ENCODE measurements at regions not wholly inside any gene's neighbourhood (a gene's known extent, or its start where the extent isn't known, plus 50 kb on each side); places are given as distances from the start of the nearest gene placed in this dataset.

DNA sequence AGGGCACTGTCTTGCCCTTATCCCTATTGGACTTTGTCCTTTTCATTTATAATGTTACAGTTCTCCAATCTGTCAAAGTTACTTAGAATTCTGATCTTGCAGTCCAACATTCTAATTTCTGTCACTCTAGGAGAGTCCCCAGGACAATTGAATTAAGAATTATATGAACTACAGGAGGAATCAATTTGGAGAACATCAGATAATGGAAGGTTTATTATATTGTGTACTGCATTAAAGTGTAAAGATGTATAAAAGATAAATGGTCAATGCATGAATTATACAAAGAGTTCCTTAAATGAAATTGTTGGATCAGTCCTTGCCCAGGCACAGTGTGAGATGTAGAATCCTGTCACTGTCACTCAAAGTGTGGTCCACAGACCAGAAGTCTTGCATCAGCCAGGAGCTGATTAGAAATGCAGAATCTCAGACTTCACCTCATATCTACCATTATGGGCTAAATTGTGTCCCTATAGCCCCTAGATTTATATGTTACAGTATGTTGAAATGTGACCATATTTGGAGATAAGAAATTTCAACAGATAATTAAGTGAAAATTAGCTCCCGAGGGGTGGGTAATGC lies 145.5 kb downstream of the BTBD3 start:
- no peaks in the 10 kb centered on the region for H3K36me3 Mint-ChIP-seq (ENCODE audit: insufficient read depth)
- H3K27me3 Mint-ChIP-seq = no peaks in the 10 kb centered on the region
- ATAC-seq (replicated peaks) (no peak), DNase-seq (no peak)
- H3K4me1 Mint-ChIP-seq (ENCODE audit: low read depth in 2 of 2) = no peaks in the 10 kb centered on the region
- no peak overlapping the region for H3K27ac Mint-ChIP-seq
- no peak overlapping the region for H3K4me3 Mint-ChIP-seq
- H3K9me3 Mint-ChIP-seq = peaks cover 13 to 28% of the 10 kb centered on the region in 2 donors

DNA sequence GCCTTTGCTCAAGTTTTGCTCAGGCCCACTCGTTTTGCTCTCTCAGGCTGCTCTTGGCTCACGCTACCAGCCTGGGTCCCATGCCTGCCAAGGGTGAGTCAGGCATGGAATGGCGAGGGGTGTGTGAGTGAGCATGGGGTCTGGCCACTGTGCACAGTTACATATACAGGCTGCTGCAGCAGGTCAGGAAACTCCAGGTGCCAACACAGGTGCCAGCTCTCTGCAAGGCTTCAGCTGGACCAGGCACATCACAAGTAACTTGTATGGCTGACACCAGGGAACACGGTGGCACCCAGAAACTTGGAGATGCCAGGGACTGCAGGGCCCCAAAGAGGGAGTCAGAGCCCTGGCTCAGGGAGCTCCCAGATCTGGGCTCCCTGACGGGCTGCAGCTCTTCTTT lies 146.8 kb downstream of the BTBD3 start:
- no peaks in the 10 kb centered on the region for H3K36me3 Mint-ChIP-seq (ENCODE audit: insufficient read depth)
- H3K9me3 Mint-ChIP-seq = peaks cover 13 to 18% of the 10 kb centered on the region in 2 donors
- DNase-seq = no peak
- no peak overlapping the region for H3K27ac Mint-ChIP-seq
- no peaks in the 10 kb centered on the region for H3K27me3 Mint-ChIP-seq
- no peak overlapping the region for H3K4me3 Mint-ChIP-seq
- ATAC-seq (replicated peaks) = no peak
- H3K4me1 Mint-ChIP-seq (ENCODE audit: low read depth in 2 of 2) = no peaks in the 10 kb centered on the region

DNA sequence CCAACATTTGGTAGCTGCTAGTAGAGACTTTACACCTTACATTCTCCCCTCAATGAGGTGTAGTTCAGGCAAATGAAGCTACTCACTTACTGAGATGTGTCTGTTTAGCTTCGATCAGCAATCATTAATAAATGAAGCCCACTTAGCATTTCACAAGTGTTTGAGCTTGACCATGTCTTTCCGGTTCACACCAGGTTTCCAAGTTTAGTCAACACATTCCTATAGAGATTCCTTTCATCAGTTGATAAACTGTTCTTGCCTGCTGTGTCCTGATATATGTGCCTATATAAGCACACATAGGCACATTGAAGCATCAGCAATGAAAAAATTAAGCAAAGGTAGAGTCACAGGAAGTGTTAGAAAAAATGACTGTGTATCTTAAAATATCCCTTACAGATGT lies 150.0 kb downstream of the BTBD3 start:
- H3K4me1 Mint-ChIP-seq (ENCODE audit: low read depth in 2 of 2) = no peaks in the 10 kb centered on the region
- DNase-seq (no peak), ATAC-seq (replicated peaks) (no peak)
- H3K27me3 Mint-ChIP-seq = no peaks in the 10 kb centered on the region
- H3K36me3 Mint-ChIP-seq (ENCODE audit: insufficient read depth) = no peaks in the 10 kb centered on the region
- H3K4me3 Mint-ChIP-seq = no peak overlapping the region
- no peak overlapping the region for H3K27ac Mint-ChIP-seq
- peaks cover 5 to 9% of the 10 kb centered on the region in 2 donors for H3K9me3 Mint-ChIP-seq

DNA sequence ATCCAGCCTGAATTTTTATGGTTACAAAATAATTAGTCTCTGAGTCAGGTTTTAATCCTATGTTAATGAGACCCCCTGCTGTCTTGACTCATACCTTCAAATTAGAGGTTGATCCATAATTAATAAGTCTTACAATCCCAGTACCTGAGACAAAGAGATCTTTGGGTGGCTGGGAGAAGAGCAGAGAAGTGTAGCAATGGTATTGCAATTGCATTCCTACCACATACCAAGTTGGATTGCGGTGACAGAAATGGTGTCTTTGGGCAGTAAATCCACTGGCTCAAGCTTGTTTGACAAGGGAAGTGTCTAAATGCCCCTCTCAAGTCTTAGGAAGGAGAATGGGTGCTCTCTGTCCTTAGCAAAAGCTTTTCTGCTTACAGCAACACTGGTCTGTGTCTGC lies 150.4 kb downstream of the BTBD3 start:
- Mint-ChIP-seq H3K9me3 (peaks cover 8 to 13% of the 10 kb centered on the region in 2 donors), H3K4me3 (no peak overlapping the region), H3K4me1 (ENCODE audit: low read depth in 2 of 2) (no peaks in the 10 kb centered on the region), H3K27ac (no peak overlapping the region), H3K27me3 (no peaks in the 10 kb centered on the region), H3K36me3 (ENCODE audit: insufficient read depth) (no peaks in the 10 kb centered on the region)
- ATAC-seq (replicated peaks) (no peak), DNase-seq (no peak)

DNA sequence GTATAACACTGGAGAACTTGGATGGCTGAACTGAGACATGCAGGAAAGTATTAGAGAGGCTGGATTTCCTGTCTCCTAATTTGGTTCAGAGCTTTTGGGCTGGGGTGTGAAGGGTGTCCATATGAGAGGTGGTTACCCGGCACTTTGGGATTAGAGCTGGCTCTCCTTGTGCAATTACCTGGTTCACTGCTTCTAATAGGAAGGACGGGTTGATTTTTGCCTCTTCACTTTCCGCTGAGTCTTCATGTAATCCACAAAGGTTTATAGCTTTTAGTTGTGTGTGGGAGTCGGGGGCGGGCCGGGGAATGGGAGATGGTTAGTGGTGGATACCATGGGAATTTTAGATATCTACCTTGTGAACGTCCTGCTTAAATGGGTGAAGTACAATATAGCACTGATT lies 151.5 kb downstream of the BTBD3 start:
- Mint-ChIP-seq H3K36me3 (ENCODE audit: insufficient read depth) (no peaks in the 10 kb centered on the region), H3K27ac (no peak overlapping the region), H3K9me3 (peaks cover 9 to 13% of the 10 kb centered on the region in 2 donors), H3K4me1 (ENCODE audit: low read depth in 2 of 2) (no peaks in the 10 kb centered on the region), H3K4me3 (no peak overlapping the region), H3K27me3 (no peaks in the 10 kb centered on the region)
- ATAC-seq (replicated peaks) = no peak
- no peak for DNase-seq

- Mint-ChIP-seq H3K4me3 (no peak overlapping the region), H3K36me3 (ENCODE audit: insufficient read depth) (peaks cover 4% of the 10 kb centered on the region), H3K27ac (no peak overlapping the region), H3K9me3 (peaks cover 9 to 13% of the 10 kb centered on the region in 2 donors), H3K4me1 (ENCODE audit: low read depth in 2 of 2) (no peaks in the 10 kb centered on the region), H3K27me3 (no peaks in the 10 kb centered on the region)
- DNase-seq = no peak
- no peak for ATAC-seq (replicated peaks)
These were observed 154.7 kb downstream of the BTBD3 start for GRCh38 chr20:12072221-12072953.

- no peaks in the 10 kb centered on the region for H3K27me3 Mint-ChIP-seq
- H3K36me3 Mint-ChIP-seq (ENCODE audit: insufficient read depth) = peaks cover 4% of the 10 kb centered on the region
- ATAC-seq (replicated peaks) (no peak), DNase-seq (no peak)
- H3K4me1 Mint-ChIP-seq (ENCODE audit: low read depth in 2 of 2) = no peaks in the 10 kb centered on the region
- H3K27ac Mint-ChIP-seq = no peak overlapping the region
- H3K4me3 Mint-ChIP-seq = no peak overlapping the region
- H3K9me3 Mint-ChIP-seq = peaks cover 9 to 13% of the 10 kb centered on the region in 2 donors
These were observed 155.2 kb downstream of the BTBD3 start for GRCh38 chr20:12072954-12073264.

DNA sequence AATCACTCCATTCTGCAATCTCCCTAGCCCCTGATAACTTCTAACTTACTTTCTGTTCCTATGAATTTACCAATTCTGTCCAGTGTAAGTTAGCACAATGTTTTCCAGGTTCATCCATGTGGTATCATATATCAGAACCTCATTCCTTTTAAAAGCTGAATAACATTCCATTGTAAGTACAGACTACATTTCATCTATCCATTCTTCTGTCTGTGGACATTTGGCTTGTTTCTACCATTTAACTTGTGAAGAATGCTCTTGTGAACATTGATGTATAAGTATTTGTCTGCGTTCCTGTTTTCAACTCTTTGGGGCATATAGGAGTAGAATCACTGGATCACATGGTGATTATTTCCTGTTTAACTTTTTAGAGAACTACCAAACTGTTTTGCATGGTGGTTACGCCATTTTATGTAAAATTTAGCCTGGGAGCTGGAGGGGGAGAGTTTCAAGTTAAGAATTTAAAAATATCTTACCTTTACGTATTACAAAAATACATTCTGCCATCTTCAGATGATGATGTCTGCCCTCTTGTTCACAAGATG lies 156.5 kb downstream of the BTBD3 start:
- no peaks in the 10 kb centered on the region for H3K27me3 Mint-ChIP-seq
- no peak overlapping the region for H3K4me3 Mint-ChIP-seq
- peaks cover 4% of the 10 kb centered on the region for H3K36me3 Mint-ChIP-seq (ENCODE audit: insufficient read depth)
- DNase-seq (no peak), ATAC-seq (replicated peaks) (no peak)
- H3K27ac Mint-ChIP-seq = no peak overlapping the region
- H3K4me1 Mint-ChIP-seq (ENCODE audit: low read depth in 2 of 2) = no peaks in the 10 kb centered on the region
- peaks cover 9 to 15% of the 10 kb centered on the region in 2 donors for H3K9me3 Mint-ChIP-seq

DNA sequence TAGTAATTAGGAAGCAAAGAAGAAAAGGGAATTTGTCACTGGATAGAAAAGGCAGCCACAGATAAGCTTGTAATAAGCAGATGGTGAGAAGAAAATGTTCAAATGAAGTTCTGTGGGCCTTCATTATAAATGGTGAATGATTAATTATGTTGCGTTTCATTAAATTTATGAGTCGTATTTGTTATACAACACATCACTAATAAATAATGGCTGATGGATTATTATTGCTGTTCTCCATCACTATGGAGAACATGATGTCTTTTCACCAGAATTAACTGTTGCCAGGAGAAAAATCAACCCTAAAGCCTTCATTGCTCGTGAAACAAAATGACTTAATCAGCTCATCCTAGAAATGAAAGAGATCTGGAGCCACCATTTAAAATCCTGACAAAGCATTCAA lies 158.5 kb downstream of the BTBD3 start:
- Mint-ChIP-seq H3K27ac (no peak overlapping the region), H3K9me3 (peaks cover 9 to 17% of the 10 kb centered on the region in 2 donors), H3K4me1 (ENCODE audit: low read depth in 2 of 2) (no peaks in the 10 kb centered on the region), H3K36me3 (ENCODE audit: insufficient read depth) (peaks cover 4% of the 10 kb centered on the region), H3K4me3 (no peak overlapping the region), H3K27me3 (no peaks in the 10 kb centered on the region)
- ATAC-seq (replicated peaks) (no peak), DNase-seq (no peak)

DNA sequence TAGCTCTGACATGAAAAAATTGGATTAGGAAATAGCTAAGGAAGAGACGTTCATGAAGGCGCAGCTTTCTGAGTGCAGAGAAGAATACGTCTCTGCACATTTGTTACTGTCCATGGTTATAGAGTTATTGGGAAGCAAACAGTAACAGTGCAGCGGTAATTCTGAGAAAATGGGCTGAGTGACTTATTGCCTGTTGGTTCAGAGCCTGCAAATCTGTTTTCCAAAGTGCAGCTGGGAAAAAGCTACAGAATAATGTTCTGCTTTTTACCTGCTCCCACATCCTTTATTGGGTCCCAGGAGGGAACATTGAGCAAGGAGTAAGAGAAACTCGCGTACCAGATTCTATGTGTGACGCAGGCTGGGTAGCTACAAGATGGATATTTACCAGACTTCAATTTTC lies 160.2 kb downstream of the BTBD3 start:
- no peak overlapping the region for H3K4me3 Mint-ChIP-seq
- no peaks in the 10 kb centered on the region for H3K27me3 Mint-ChIP-seq
- H3K27ac Mint-ChIP-seq = no peak overlapping the region
- DNase-seq (no peak), ATAC-seq (replicated peaks) (no peak)
- peaks cover 4% of the 10 kb centered on the region for H3K36me3 Mint-ChIP-seq (ENCODE audit: insufficient read depth)
- H3K4me1 Mint-ChIP-seq (ENCODE audit: low read depth in 2 of 2) = no peaks in the 10 kb centered on the region
- peaks cover 5 to 29% of the 10 kb centered on the region in 2 donors for H3K9me3 Mint-ChIP-seq

- no peaks in the 10 kb centered on the region for H3K27me3 Mint-ChIP-seq
- H3K4me3 Mint-ChIP-seq = no peak overlapping the region
- peaks cover 1 to 26% of the 10 kb centered on the region in 2 donors for H3K9me3 Mint-ChIP-seq
- H3K27ac Mint-ChIP-seq = no peak overlapping the region
- H3K36me3 Mint-ChIP-seq (ENCODE audit: insufficient read depth) = peaks cover 4% of the 10 kb centered on the region
- DNase-seq (no peak), ATAC-seq (replicated peaks) (no peak)
- no peaks in the 10 kb centered on the region for H3K4me1 Mint-ChIP-seq (ENCODE audit: low read depth in 2 of 2)
These were observed 161.8 kb downstream of the BTBD3 start for GRCh38 chr20:12079490-12079889.

- Mint-ChIP-seq H3K9me3 (peaks cover 3 to 26% of the 10 kb centered on the region in 2 donors), H3K27me3 (no peaks in the 10 kb centered on the region), H3K4me3 (no peak overlapping the region), H3K36me3 (ENCODE audit: insufficient read depth) (no peaks in the 10 kb centered on the region), H3K27ac (no peak overlapping the region), H3K4me1 (ENCODE audit: low read depth in 2 of 2) (no peaks in the 10 kb centered on the region)
- DNase-seq = no peak
- no peak for ATAC-seq (replicated peaks)
These were observed 165.6 kb downstream of the BTBD3 start for GRCh38 chr20:12083269-12083668.

GRCh38 chr20:12084482-12084881 lies 166.8 kb downstream of the BTBD3 start:
- ATAC-seq (replicated peaks) (no peak), DNase-seq (no peak)
- no peaks in the 10 kb centered on the region for H3K36me3 Mint-ChIP-seq (ENCODE audit: insufficient read depth)
- H3K27me3 Mint-ChIP-seq = no peaks in the 10 kb centered on the region
- H3K4me3 Mint-ChIP-seq = no peak overlapping the region
- peaks cover 7 to 22% of the 10 kb centered on the region in 2 donors for H3K9me3 Mint-ChIP-seq
- H3K4me1 Mint-ChIP-seq (ENCODE audit: low read depth in 2 of 2) = no peaks in the 10 kb centered on the region
- H3K27ac Mint-ChIP-seq = no peak overlapping the region

DNA sequence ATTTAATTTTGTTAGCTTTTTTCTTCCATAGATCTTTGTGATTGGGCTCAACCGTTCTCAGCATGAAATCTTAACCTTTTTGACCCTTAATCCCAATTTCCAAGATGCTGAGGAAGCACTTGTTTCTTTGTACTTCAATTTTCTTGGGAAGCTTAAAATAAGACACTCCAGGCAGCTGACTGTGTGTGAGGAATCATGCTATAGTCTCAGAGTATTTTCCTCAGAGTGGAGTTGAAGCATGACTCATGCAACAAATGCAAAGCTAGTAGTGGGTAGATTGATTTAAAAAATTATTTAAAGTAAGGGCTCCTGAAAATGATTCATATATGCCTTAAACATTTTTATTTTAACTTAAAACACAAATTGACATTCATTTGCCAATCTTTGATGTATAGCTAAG lies 168.7 kb downstream of the BTBD3 start:
- Mint-ChIP-seq H3K9me3 (peaks cover 7 to 19% of the 10 kb centered on the region in 2 donors), H3K27me3 (no peaks in the 10 kb centered on the region), H3K4me1 (ENCODE audit: low read depth in 2 of 2) (no peaks in the 10 kb centered on the region), H3K27ac (no peak overlapping the region), H3K4me3 (no peak overlapping the region), H3K36me3 (ENCODE audit: insufficient read depth) (no peaks in the 10 kb centered on the region)
- ATAC-seq (replicated peaks) = no peak
- DNase-seq = no peak
